ENCODE measurements at regions not wholly inside any gene's neighbourhood (a gene's known extent, or its start where the extent isn't known, plus 50 kb on each side); places are given as distances from the start of the nearest gene placed in this dataset.

DNA sequence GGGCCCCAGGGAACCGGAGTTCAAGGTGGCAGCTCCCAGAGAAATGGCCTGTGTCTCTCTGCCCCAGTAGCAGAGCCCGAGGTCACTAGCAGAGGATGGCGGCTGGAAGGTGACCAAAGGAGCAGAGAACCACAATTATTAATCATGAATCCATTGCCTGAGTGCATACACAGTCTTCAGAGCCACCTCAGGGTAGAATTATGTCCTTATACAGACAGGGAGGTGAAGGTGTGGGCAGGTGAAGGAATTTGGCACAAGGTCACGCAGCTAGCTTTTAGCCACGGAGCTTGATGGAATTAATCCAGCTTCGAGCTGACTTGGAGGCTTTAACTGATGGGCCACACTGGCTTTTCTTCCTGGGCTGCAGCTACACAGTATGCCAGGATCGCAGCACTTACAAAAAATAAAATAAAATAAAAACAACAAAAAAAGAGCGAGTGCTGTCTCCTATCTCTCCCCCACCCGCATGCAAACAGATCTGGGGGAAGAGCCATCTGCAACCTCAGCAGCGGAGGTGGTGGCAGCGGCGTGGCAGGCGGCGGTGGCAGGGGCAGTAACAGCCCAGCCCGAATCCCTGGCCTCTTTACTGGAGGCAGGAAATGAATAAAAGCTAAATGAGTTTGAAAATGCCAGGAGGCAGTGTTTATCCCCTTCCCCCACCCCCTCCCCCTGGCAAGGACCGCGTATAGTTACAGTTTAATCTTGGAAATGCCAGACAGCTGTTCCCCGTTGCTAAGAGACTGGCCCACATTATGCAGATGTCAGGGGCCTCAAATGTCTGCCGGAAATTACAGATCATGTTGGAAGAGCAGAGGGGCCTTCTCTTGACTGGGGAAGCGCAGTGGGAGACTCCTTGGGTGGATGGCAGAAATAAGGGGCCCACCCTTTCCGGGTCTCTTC lies 93.5 kb downstream of the LRRC74A start:
- no peak overlapping the region for H3K27ac ChIP-seq
- peaks cover 22% of the 10 kb centered on the region for H3K4me1 ChIP-seq (ENCODE audit: low read depth, poor library complexity, severe bottlenecking)

More for the DNA sequence above, 93.5 kb downstream of the LRRC74A start:
- H2AFZ ChIP-seq (ENCODE audit: low read depth): no peak overlapping the region
- no peak overlapping the region for H3K4me3 ChIP-seq (IDR thresholded peaks at IDR 0.05; ENCODE audit: insufficient read depth, low read depth, low read length)
- no peaks in the 10 kb centered on the region for H4K20me1 ChIP-seq (ENCODE audit: insufficient read depth)
- H3K4me2 ChIP-seq: no peak overlapping the region
- no peaks in the 10 kb centered on the region for H3K27me3 ChIP-seq (ENCODE audit: insufficient read depth, low read depth)
- H3K9ac ChIP-seq: no peak overlapping the region
- TF ChIP-seq CTCF (conservative IDR thresholded peaks at IDR 0.05; ENCODE audit: low read depth, low read length): no peak
- H3K79me2 ChIP-seq (ENCODE audit: insufficient read depth, low read depth): no peaks in the 10 kb centered on the region
- H3K36me3 ChIP-seq (ENCODE audit: insufficient read depth): no peaks in the 10 kb centered on the region
